IPS-15b (cell line): ENCODE measurements at regions not wholly inside any gene's neighbourhood (a gene's known extent, or its start where the extent isn't known, plus 50 kb on each side); places are given as distances from the start of the nearest gene placed in this dataset.

Experiments used
- H3K27me3 ChIP-seq: one replicate; pipeline ENCODE4 v1.6.1; 2013; ENCODE audit warnings: low read length; ENCODE audit not compliant: control insufficient read depth, insufficient read depth
- H3K36me3 ChIP-seq: one replicate; pipeline ENCODE4 v1.6.1; 2013; ENCODE audit warnings: low read length; ENCODE audit not compliant: control insufficient read depth, insufficient read depth
- H3K4me1 ChIP-seq: one replicate; pipeline ENCODE4 v1.6.1; 2013; ENCODE audit warnings: mild to moderate bottlenecking, low read length; ENCODE audit not compliant: control insufficient read depth, insufficient read depth
- H3K4me3 ChIP-seq: one replicate; pipeline ENCODE4 v1.5.1; 2013; ENCODE audit warnings: low read depth, low read length
- H3K9ac ChIP-seq: one replicate; pipeline ENCODE4 v1.6.1; 2013; ENCODE audit warnings: low read depth, mild to moderate bottlenecking, low read length
- H3K9me3 ChIP-seq: one replicate; pipeline ENCODE4 v1.6.1; 2013; ENCODE audit warnings: mild to moderate bottlenecking, low read length; ENCODE audit not compliant: control insufficient read depth, insufficient read depth

- Histone ChIP-seq H3K36me3 (no peaks in the 10 kb centered on the region), H3K27me3 (no peaks in the 10 kb centered on the region), H3K4me1 (no peaks in the 10 kb centered on the region), H3K9ac (no peak overlapping the region), H3K4me3 (no peak overlapping the region), H3K9me3 (no peaks in the 10 kb centered on the region)
Measured at GRCh38 chr9:118156846-118157245, 452.6 kb downstream of the TLR4 start.

DNA sequence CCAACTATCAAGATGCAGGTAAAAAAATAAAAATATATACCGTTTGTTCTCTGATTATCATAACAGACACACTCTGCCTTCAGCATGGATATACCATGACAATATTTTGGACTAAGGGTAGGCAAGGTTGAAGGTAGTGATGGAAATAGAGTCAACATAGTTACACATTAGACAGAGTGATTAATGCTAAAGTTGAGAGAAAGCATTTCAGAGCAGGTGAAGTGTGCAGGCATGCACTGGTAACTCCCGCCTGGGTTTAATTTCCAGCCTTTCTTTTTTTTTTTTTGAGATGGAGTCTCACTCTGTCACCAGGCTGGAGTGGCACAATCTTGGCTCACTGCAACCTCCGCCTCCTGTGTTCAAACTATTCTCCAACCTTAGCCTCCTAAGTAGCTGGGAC is 458.5 kb downstream of the TLR4 start:
- Histone ChIP-seq H3K36me3 (no peaks in the 10 kb centered on the region), H3K4me1 (no peaks in the 10 kb centered on the region), H3K9me3 (no peaks in the 10 kb centered on the region), H3K4me3 (no peak overlapping the region), H3K27me3 (no peaks in the 10 kb centered on the region), H3K9ac (no peak overlapping the region)

- H3K36me3 ChIP-seq = no peaks in the 10 kb centered on the region
- H3K27me3 ChIP-seq = no peaks in the 10 kb centered on the region
- no peak overlapping the region for H3K9ac ChIP-seq
- H3K9me3 ChIP-seq = no peaks in the 10 kb centered on the region
- no peaks in the 10 kb centered on the region for H3K4me1 ChIP-seq
- H3K4me3 ChIP-seq = no peak overlapping the region
Measured at GRCh38 chr9:118163751-118164150, 459.5 kb downstream of the TLR4 start.

DNA sequence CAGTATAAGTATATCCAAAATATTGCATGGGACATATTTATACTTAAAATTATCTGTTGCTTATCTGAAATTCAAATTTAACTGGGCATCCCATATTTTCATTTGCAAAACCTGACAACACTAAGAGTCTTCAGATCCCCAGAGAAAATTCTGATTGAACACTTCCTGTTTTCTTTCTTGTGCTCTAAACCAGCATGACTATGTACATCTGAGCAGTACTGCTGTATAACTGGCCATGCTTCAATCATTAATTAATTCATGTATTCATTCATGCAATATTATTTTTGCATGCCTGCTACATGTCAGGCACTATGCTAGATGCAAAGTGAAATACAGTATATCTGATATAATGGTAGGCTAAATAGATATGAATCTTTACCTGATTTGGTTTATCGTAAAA is 461.2 kb downstream of the TLR4 start:
- Histone ChIP-seq H3K9ac (no peak overlapping the region), H3K36me3 (no peaks in the 10 kb centered on the region), H3K9me3 (no peaks in the 10 kb centered on the region), H3K4me1 (no peaks in the 10 kb centered on the region), H3K27me3 (no peaks in the 10 kb centered on the region), H3K4me3 (no peak overlapping the region)

- H3K4me3 ChIP-seq = no peak overlapping the region
- no peaks in the 10 kb centered on the region for H3K4me1 ChIP-seq
- H3K27me3 ChIP-seq = no peaks in the 10 kb centered on the region
- no peaks in the 10 kb centered on the region for H3K36me3 ChIP-seq
- H3K9ac ChIP-seq = no peak overlapping the region
- H3K9me3 ChIP-seq = no peaks in the 10 kb centered on the region
Measured at GRCh38 chr9:118170032-118170955, 466.1 kb downstream of the TLR4 start.

GRCh38 chr9:118177241-118177640 is 473.0 kb downstream of the TLR4 start:
- H3K4me3 ChIP-seq = no peak overlapping the region
- H3K4me1 ChIP-seq = no peaks in the 10 kb centered on the region
- H3K36me3 ChIP-seq = no peaks in the 10 kb centered on the region
- no peaks in the 10 kb centered on the region for H3K9me3 ChIP-seq
- no peak overlapping the region for H3K9ac ChIP-seq
- no peaks in the 10 kb centered on the region for H3K27me3 ChIP-seq

GRCh38 chr9:118183576-118183975 is 479.4 kb downstream of the TLR4 start:
- H3K9ac ChIP-seq = no peak overlapping the region
- no peaks in the 10 kb centered on the region for H3K27me3 ChIP-seq
- H3K36me3 ChIP-seq = no peaks in the 10 kb centered on the region
- no peaks in the 10 kb centered on the region for H3K9me3 ChIP-seq
- no peak overlapping the region for H3K4me3 ChIP-seq
- H3K4me1 ChIP-seq = no peaks in the 10 kb centered on the region

- Histone ChIP-seq H3K4me3 (no peak overlapping the region), H3K27me3 (no peaks in the 10 kb centered on the region), H3K4me1 (no peaks in the 10 kb centered on the region), H3K9ac (no peak overlapping the region), H3K36me3 (no peaks in the 10 kb centered on the region), H3K9me3 (no peaks in the 10 kb centered on the region)
Measured at GRCh38 chr9:118187408-118187807, 483.2 kb downstream of the TLR4 start.

DNA sequence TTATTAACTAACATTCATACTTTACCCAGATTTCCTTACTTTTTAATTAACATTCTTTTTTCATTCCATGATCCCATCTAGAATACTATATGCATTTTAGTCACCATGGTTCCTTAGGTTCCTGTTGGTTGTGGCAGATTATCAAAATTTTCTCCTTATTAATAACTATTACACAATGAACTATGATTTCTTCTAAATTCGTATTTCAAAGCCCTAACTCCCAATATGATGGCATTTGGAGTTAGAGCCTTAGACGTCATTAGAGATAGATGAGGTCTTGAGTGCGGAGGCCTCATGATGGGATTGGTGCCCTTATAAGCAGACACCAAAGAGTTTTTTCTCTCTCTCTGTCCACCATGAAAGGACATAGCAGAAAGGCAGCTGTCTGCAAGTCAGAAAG is 485.4 kb downstream of the TLR4 start:
- Histone ChIP-seq H3K9me3 (no peaks in the 10 kb centered on the region), H3K4me3 (no peak overlapping the region), H3K4me1 (no peaks in the 10 kb centered on the region), H3K36me3 (no peaks in the 10 kb centered on the region), H3K27me3 (no peaks in the 10 kb centered on the region), H3K9ac (no peak overlapping the region)

- H3K9ac ChIP-seq = no peak overlapping the region
- no peaks in the 10 kb centered on the region for H3K4me1 ChIP-seq
- H3K4me3 ChIP-seq = no peak overlapping the region
- no peaks in the 10 kb centered on the region for H3K9me3 ChIP-seq
- no peaks in the 10 kb centered on the region for H3K36me3 ChIP-seq
- H3K27me3 ChIP-seq = no peaks in the 10 kb centered on the region
Measured at GRCh38 chr9:118192807-118193206, 488.6 kb downstream of the TLR4 start.

DNA sequence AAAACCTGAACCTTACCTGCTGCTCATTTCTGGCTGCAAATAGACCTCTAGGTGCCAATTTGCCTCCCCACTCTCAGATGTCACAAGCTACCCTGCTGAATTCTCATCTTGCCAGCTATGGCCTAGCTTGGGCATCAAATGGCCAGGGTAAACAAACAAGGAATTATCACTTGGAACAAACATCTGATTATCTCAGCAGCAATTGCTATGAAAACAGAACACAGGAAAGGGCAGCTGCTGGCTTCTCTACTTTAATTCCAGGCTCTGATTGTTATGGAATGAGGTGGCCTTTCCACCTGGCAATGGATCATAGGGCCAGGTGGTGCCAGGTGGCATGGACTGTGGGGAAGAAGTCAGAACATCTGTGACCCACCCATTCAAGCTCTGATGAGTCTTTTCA is 505.1 kb downstream of the TLR4 start:
- H3K27me3 ChIP-seq = no peaks in the 10 kb centered on the region
- H3K4me3 ChIP-seq = no peak overlapping the region
- no peaks in the 10 kb centered on the region for H3K9me3 ChIP-seq
- H3K36me3 ChIP-seq = no peaks in the 10 kb centered on the region
- H3K4me1 ChIP-seq = no peaks in the 10 kb centered on the region
- no peak overlapping the region for H3K9ac ChIP-seq

DNA sequence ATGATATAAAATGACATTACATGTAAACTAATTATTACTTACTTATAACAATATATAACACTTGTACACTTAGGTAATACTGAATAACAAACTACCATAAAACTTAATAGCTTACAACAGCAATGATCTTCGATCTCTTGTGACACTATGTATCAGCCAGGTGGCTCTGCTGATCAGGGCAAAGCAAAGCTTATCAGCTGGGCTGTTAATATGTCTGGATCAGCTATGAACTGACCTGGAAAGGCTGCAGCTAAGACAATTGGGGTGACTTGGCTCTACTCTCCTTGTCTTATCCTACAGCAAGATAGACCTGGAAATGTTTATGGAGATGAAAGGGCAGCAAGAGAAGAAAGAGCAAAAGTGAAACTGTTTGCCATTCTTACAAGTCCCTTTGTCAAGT is 511.3 kb downstream of the TLR4 start:
- H3K27me3 ChIP-seq = no peaks in the 10 kb centered on the region

More for the DNA sequence above, 511.3 kb downstream of the TLR4 start:
- no peaks in the 10 kb centered on the region for H3K36me3 ChIP-seq
- H3K9me3 ChIP-seq = no peaks in the 10 kb centered on the region
- no peak overlapping the region for H3K9ac ChIP-seq
- no peak overlapping the region for H3K4me3 ChIP-seq
- no peaks in the 10 kb centered on the region for H3K4me1 ChIP-seq
